ENCODE measurements at regions not wholly inside any gene's neighbourhood (a gene's known extent, or its start where the extent isn't known, plus 50 kb on each side); places are given as distances from the start of the nearest gene placed in this dataset.

- H3K27me3 ChIP-seq (replicated peaks; ENCODE audit: control insufficient read depth, insufficient read depth, low read length) = no peaks in the 10 kb centered on the region; the same call in 1 of the 2 replicates
- no peak for TF ChIP-seq CTCF (IDR thresholded peaks at IDR 0.05; ENCODE audit: insufficient read depth, low read length, poor library complexity, severe bottlenecking)
- DNase-seq (ENCODE audit: extremely low read depth, insufficient read length) = no peak
- no peak overlapping the region for H3K4me3 ChIP-seq (replicated peaks; ENCODE audit: low read depth, low read length)
- no peaks in the 10 kb centered on the region for H3K36me3 ChIP-seq (ENCODE audit: control insufficient read depth, insufficient read depth, low read length)
Observed at GRCh38 chr10:116792817-116793216, 50.5 kb upstream of the HSPA12A start.

GRCh38 chr10:116796469-116796868, 52.8 kb upstream of the ENO4 start:
- Histone ChIP-seq H3K27me3 (replicated peaks; ENCODE audit: control insufficient read depth, insufficient read depth, low read length) (no peaks in the 10 kb centered on the region; the same call in 1 of the 2 replicates), H3K4me3 (replicated peaks; ENCODE audit: low read depth, low read length) (no peak overlapping the region), H3K36me3 (ENCODE audit: control insufficient read depth, insufficient read depth, low read length) (no peaks in the 10 kb centered on the region)
- no peak for DNase-seq (ENCODE audit: extremely low read depth, insufficient read length)
- TF ChIP-seq CTCF (IDR thresholded peaks at IDR 0.05; ENCODE audit: insufficient read depth, low read length, poor library complexity, severe bottlenecking) = no peak

- H3K4me3 ChIP-seq (replicated peaks; ENCODE audit: low read depth, low read length) = no peak overlapping the region
Observed at GRCh38 chr10:116796910-116797513, 52.3 kb upstream of the ENO4 start.

GRCh38 chr10:116798859-116799258, 50.4 kb upstream of the ENO4 start:
- no peak for DNase-seq (ENCODE audit: extremely low read depth, insufficient read length)
- Histone ChIP-seq H3K4me3 (replicated peaks; ENCODE audit: low read depth, low read length) (no peak overlapping the region), H3K27me3 (replicated peaks; ENCODE audit: control insufficient read depth, insufficient read depth, low read length) (no peaks in the 10 kb centered on the region; the same call in 1 of the 2 replicates), H3K36me3 (ENCODE audit: control insufficient read depth, insufficient read depth, low read length) (no peaks in the 10 kb centered on the region)
- TF ChIP-seq CTCF (IDR thresholded peaks at IDR 0.05; ENCODE audit: insufficient read depth, low read length, poor library complexity, severe bottlenecking) = no peak

More at GRCh38 chr10:116796910-116797513, 52.3 kb upstream of the ENO4 start:
- DNase-seq (ENCODE audit: extremely low read depth, insufficient read length) = no peak
- Histone ChIP-seq H3K36me3 (ENCODE audit: control insufficient read depth, insufficient read depth, low read length) (no peaks in the 10 kb centered on the region), H3K27me3 (replicated peaks; ENCODE audit: control insufficient read depth, insufficient read depth, low read length) (no peaks in the 10 kb centered on the region; the same call in 1 of the 2 replicates)
- peak; percentile 96 for TF ChIP-seq CTCF (IDR thresholded peaks at IDR 0.05; ENCODE audit: insufficient read depth, low read length, poor library complexity, severe bottlenecking)
